ENCODE measurements at regions not wholly inside any gene's neighbourhood (a gene's known extent, or its start where the extent isn't known, plus 50 kb on each side); places are given as distances from the start of the nearest gene placed in this dataset.

DNA sequence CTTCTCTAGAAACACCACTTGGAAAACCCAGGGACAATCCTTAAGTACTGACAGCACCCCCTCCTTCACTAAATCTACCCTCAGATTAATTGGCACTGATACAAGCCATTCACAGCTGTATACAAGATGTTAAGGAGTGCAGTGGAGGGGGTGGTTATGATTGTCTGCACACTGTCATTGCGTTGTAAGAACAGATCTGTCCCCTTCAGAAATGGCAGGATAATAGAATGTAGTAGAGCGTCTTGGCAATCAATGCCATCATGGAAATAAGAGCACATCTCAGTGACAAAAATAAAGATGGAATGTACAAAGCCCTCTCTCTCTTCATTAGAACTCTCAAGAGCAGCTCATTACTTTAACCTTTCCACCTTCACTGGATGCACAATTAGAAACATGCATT is 324.9 kb upstream of the TBX18 start:
- TF ChIP-seq, protein P1, sequence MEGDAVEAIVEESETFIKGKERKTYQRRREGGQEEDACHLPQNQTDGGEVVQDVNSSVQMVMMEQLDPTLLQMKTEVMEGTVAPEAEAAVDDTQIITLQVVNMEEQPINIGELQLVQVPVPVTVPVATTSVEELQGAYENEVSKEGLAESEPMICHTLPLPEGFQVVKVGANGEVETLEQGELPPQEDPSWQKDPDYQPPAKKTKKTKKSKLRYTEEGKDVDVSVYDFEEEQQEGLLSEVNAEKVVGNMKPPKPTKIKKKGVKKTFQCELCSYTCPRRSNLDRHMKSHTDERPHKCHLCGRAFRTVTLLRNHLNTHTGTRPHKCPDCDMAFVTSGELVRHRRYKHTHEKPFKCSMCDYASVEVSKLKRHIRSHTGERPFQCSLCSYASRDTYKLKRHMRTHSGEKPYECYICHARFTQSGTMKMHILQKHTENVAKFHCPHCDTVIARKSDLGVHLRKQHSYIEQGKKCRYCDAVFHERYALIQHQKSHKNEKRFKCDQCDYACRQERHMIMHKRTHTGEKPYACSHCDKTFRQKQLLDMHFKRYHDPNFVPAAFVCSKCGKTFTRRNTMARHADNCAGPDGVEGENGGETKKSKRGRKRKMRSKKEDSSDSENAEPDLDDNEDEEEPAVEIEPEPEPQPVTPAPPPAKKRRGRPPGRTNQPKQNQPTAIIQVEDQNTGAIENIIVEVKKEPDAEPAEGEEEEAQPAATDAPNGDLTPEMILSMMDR (conservative IDR thresholded peaks at IDR 0.05; ENCODE audit: low read depth, low read length) = no peak
- no peak for TF ChIP-seq NFE2L2 (IDR thresholded peaks at IDR 0.05; ENCODE audit: low read depth, low read length)
- TF ChIP-seq POLR2A (IDR thresholded peaks at IDR 0.05; ENCODE audit: low read depth, low read length) = no peak

Data from IMR-90 (cell line).